WERI-Rb-1 (cell line): ENCODE measurements at regions not wholly inside any gene's neighbourhood (a gene's known extent, or its start where the extent isn't known, plus 50 kb on each side); places are given as distances from the start of the nearest gene placed in this dataset.

Experiments
- DNase-seq: peaks from one replicate; pipeline ENCODE4 v3.0.0-alpha.2; 2020
- H3K27ac ChIP-seq: fragments of 250-450 bp; sonication (Bioruptor Pico); 2 replicates; pipeline ENCODE4 v1.5.1; 2020; ENCODE audit warnings: mild to moderate bottlenecking, moderate library complexity
- H3K27me3 ChIP-seq: fragments of 250-450 bp; sonication (Bioruptor Pico); 2 replicates; pipeline ENCODE4 v1.5.1; 2021; ENCODE audit warnings: mild to moderate bottlenecking, low read depth, moderate library complexity; ENCODE audit not compliant: insufficient read depth, severe bottlenecking
- H3K36me3 ChIP-seq: fragments of 250-450 bp; sonication (Bioruptor Pico); 2 replicates; pipeline ENCODE4 v1.5.1; 2020; ENCODE audit warnings: mild to moderate bottlenecking, moderate library complexity
- H3K4me3 ChIP-seq: 2 replicates; pipeline ENCODE4 v1.5.1; 2011; ENCODE audit warnings: low read depth, mild to moderate bottlenecking, control low read depth, low read length
- H3K9me3 ChIP-seq: fragments of 250-450 bp; sonication (Bioruptor Pico); 2 replicates; pipeline ENCODE4 v1.5.1; 2021; ENCODE audit warnings: mild to moderate bottlenecking, moderate library complexity; ENCODE audit not compliant: severe bottlenecking
- CTCF ChIP-seq: IDR thresholded peaks from 2 replicates; pipeline ENCODE4 v1.5.1; 2011; ENCODE audit warnings: low read depth, mild to moderate bottlenecking, control low read depth, inconsistent platforms, low read length

GRCh38 chr4:59685626-59686025 is 1514.5 kb upstream of the ADGRL3 start:
- no peaks in the 10 kb centered on the region for H3K9me3 ChIP-seq
- TF ChIP-seq CTCF = no peak
- no peak for DNase-seq
- no peak overlapping the region for H3K4me3 ChIP-seq
- H3K27ac ChIP-seq = no peak overlapping the region
- no peaks in the 10 kb centered on the region for H3K27me3 ChIP-seq
- no peaks in the 10 kb centered on the region for H3K36me3 ChIP-seq

GRCh38 chr4:59689149-59689548 is 1511.0 kb upstream of the ADGRL3 start:
- Histone ChIP-seq H3K9me3 (no peaks in the 10 kb centered on the region), H3K36me3 (no peaks in the 10 kb centered on the region), H3K4me3 (no peak overlapping the region), H3K27me3 (no peaks in the 10 kb centered on the region), H3K27ac (no peak overlapping the region)
- DNase-seq = no peak
- TF ChIP-seq CTCF = no peak

- no peak overlapping the region for H3K27ac ChIP-seq
- H3K27me3 ChIP-seq = no peaks in the 10 kb centered on the region
- no peak overlapping the region for H3K4me3 ChIP-seq
- DNase-seq = no peak
- H3K9me3 ChIP-seq = no peaks in the 10 kb centered on the region
- no peaks in the 10 kb centered on the region for H3K36me3 ChIP-seq
- no peak for TF ChIP-seq CTCF
Measured at GRCh38 chr4:59695355-59696053, 1504.6 kb upstream of the ADGRL3 start.

- no peak for TF ChIP-seq CTCF
- Histone ChIP-seq H3K27me3 (no peaks in the 10 kb centered on the region), H3K27ac (no peak overlapping the region), H3K36me3 (no peaks in the 10 kb centered on the region), H3K4me3 (no peak overlapping the region), H3K9me3 (no peaks in the 10 kb centered on the region)
- DNase-seq = no peak
Measured at GRCh38 chr4:59698041-59698440, 1502.1 kb upstream of the ADGRL3 start.

- no peak for TF ChIP-seq CTCF
- H3K27ac ChIP-seq = no peak overlapping the region
- H3K9me3 ChIP-seq = no peaks in the 10 kb centered on the region
- H3K4me3 ChIP-seq = no peak overlapping the region
- H3K36me3 ChIP-seq = no peaks in the 10 kb centered on the region
- H3K27me3 ChIP-seq = no peaks in the 10 kb centered on the region
- DNase-seq = no peak
Measured at GRCh38 chr4:59700651-59701050, 1499.5 kb upstream of the ADGRL3 start.

GRCh38 chr4:59704616-59705015 is 1495.5 kb upstream of the ADGRL3 start:
- Histone ChIP-seq H3K9me3 (no peaks in the 10 kb centered on the region), H3K27ac (no peak overlapping the region), H3K27me3 (no peaks in the 10 kb centered on the region), H3K36me3 (no peaks in the 10 kb centered on the region), H3K4me3 (no peak overlapping the region)
- no peak for DNase-seq
- no peak for TF ChIP-seq CTCF
